ENCODE measurements at regions not wholly inside any gene's neighbourhood (a gene's known extent, or its start where the extent isn't known, plus 50 kb on each side); places are given as distances from the start of the nearest gene placed in this dataset.

GRCh38 chrX:45824471-45824870 lies 623.8 kb upstream of the DIPK2B start:
- ChIA-PET POLR2A (no interaction called here), CTCF (interaction anchor here (0.6 to 0.8 kb wide), 3 partner anchors 26 to 547 kb away, joined by 3 to 6 read pairs (median 4); no protein-coding TSS in a partner anchor)
- Histone ChIP-seq H3K36me3 (ENCODE audit: control insufficient read depth, insufficient read depth, low read length) (no peaks in the 10 kb centered on the region), H3K4me3 (ENCODE audit: low read depth, low read length) (no peak overlapping the region), H3K27me3 (ENCODE audit: control insufficient read depth, insufficient read depth, low read length) (no peaks in the 10 kb centered on the region)
- peak; percentile 73 for TF ChIP-seq CTCF (IDR thresholded peaks at IDR 0.05; ENCODE audit: insufficient read depth, low read depth, low read length)
- DNase-seq (ENCODE audit: low read depth), result no peak

- Histone ChIP-seq H3K36me3 (ENCODE audit: control insufficient read depth, insufficient read depth, low read length) (no peaks in the 10 kb centered on the region), H3K27me3 (ENCODE audit: control insufficient read depth, insufficient read depth, low read length) (no peaks in the 10 kb centered on the region), H3K4me3 (ENCODE audit: low read depth, low read length) (no peak overlapping the region)
- no peak for DNase-seq (ENCODE audit: low read depth)
- CTCF ChIA-PET, result interaction anchor here (0.8 kb wide), 1 partner anchor 27 kb away, joined by 6 read pairs; no protein-coding TSS in a partner anchor
- POLR2A ChIA-PET, result no interaction called here
- no peak for TF ChIP-seq CTCF (IDR thresholded peaks at IDR 0.05; ENCODE audit: insufficient read depth, low read depth, low read length)
Measured at GRCh38 chrX:45823536-45823935, 622.9 kb upstream of the DIPK2B start.

GRCh38 chrX:45822124-45822523 lies 621.4 kb upstream of the DIPK2B start:
- no peaks in the 10 kb centered on the region for H3K36me3 ChIP-seq (ENCODE audit: control insufficient read depth, insufficient read depth, low read length)
- H3K4me3 ChIP-seq (ENCODE audit: low read depth, low read length), result no peak overlapping the region
- no peaks in the 10 kb centered on the region for H3K27me3 ChIP-seq (ENCODE audit: control insufficient read depth, insufficient read depth, low read length)
- DNase-seq (ENCODE audit: low read depth), result no peak
- CTCF ChIA-PET, result no interaction called here
- POLR2A ChIA-PET, result no interaction called here
- TF ChIP-seq CTCF (IDR thresholded peaks at IDR 0.05; ENCODE audit: insufficient read depth, low read depth, low read length), result no peak

- H3K27me3 ChIP-seq (ENCODE audit: control insufficient read depth, insufficient read depth, low read length), result no peaks in the 10 kb centered on the region
- DNase-seq (ENCODE audit: low read depth), result no peak
- TF ChIP-seq CTCF (IDR thresholded peaks at IDR 0.05; ENCODE audit: insufficient read depth, low read depth, low read length), result no peak
- CTCF ChIA-PET, result no interaction called here
- POLR2A ChIA-PET, result no interaction called here
- no peak overlapping the region for H3K4me3 ChIP-seq (ENCODE audit: low read depth, low read length)
- H3K36me3 ChIP-seq (ENCODE audit: control insufficient read depth, insufficient read depth, low read length), result no peaks in the 10 kb centered on the region
Measured at GRCh38 chrX:45818913-45819312, 618.2 kb upstream of the DIPK2B start.

- ChIA-PET POLR2A (no interaction called here), CTCF (no interaction called here)
- no peak for TF ChIP-seq CTCF (IDR thresholded peaks at IDR 0.05; ENCODE audit: insufficient read depth, low read depth, low read length)
- Histone ChIP-seq H3K4me3 (ENCODE audit: low read depth, low read length) (no peak overlapping the region), H3K27me3 (ENCODE audit: control insufficient read depth, insufficient read depth, low read length) (no peaks in the 10 kb centered on the region), H3K36me3 (ENCODE audit: control insufficient read depth, insufficient read depth, low read length) (no peaks in the 10 kb centered on the region)
- no peak for DNase-seq (ENCODE audit: low read depth)
Measured at GRCh38 chrX:45815441-45815840, 614.8 kb upstream of the DIPK2B start.

All from BJ (cell line).